ENCODE measurements at regions not wholly inside any gene's neighbourhood (a gene's known extent, or its start where the extent isn't known, plus 50 kb on each side); places are given as distances from the start of the nearest gene placed in this dataset.

GRCh38 chr15:58331913-58332675 lies 99.7 kb upstream of the LIPC start (continued):
- TF ChIP-seq PBX3 (CRISPR knock-in tag; IDR thresholded peaks at IDR 0.05; ENCODE audit: borderline replicate concordance), result no peak
- no peak for TF ChIP-seq ZIK1 (CRISPR knock-in tag; IDR thresholded peaks at IDR 0.05; ENCODE audit: borderline replicate concordance, low read depth)
- no peak for TF ChIP-seq CCAR2 (optimal IDR thresholded peaks at IDR 0.05; ENCODE audit: low read depth, low read length)
- TF ChIP-seq KMT2A (CRISPR knock-in tag; IDR thresholded peaks at IDR 0.05), result no peak
- TF ChIP-seq ZNF75D (CRISPR knock-in tag; IDR thresholded peaks at IDR 0.05; ENCODE audit: borderline replicate concordance), result no peak
- no peak for TF ChIP-seq ZNF800 (CRISPR knock-in tag; IDR thresholded peaks at IDR 0.05)
- no peak for TF ChIP-seq ZSCAN31 (CRISPR knock-in tag; IDR thresholded peaks at IDR 0.05; ENCODE audit: low read depth)
- TF ChIP-seq MYPOP (CRISPR knock-in tag; IDR thresholded peaks at IDR 0.05), result no peak
- TF ChIP-seq ZNF782 (CRISPR knock-in tag; IDR thresholded peaks at IDR 0.05; ENCODE audit: borderline replicate concordance), result no peak
- peak; percentile 98 for TF ChIP-seq TFE3 (CRISPR knock-in tag; IDR thresholded peaks at IDR 0.05)
- TF ChIP-seq NFIB (CRISPR knock-in tag; IDR thresholded peaks at IDR 0.05; ENCODE audit: borderline replicate concordance), result no peak
- TF ChIP-seq PHF8 (CRISPR knock-in tag; IDR thresholded peaks at IDR 0.05), result no peak
- no peak for TF ChIP-seq CSRNP2 (CRISPR knock-in tag; conservative IDR thresholded peaks at IDR 0.05; ENCODE audit: low read depth)
- no peak for TF ChIP-seq FOXJ3 (CRISPR knock-in tag; IDR thresholded peaks at IDR 0.05; ENCODE audit: borderline replicate concordance)
- TF ChIP-seq ZNF549 (CRISPR knock-in tag; IDR thresholded peaks at IDR 0.05), result no peak
- no peak for TF ChIP-seq GTF3A (CRISPR knock-in tag; conservative IDR thresholded peaks at IDR 0.05)
- TF ChIP-seq CREM (IDR thresholded peaks at IDR 0.05), result no peak; the same call in 1 of the 2 replicates
- TF ChIP-seq CREM (CRISPR knock-in tag; IDR thresholded peaks at IDR 0.05), result no peak
- no peak for TF ChIP-seq HHEX (CRISPR knock-in tag; IDR thresholded peaks at IDR 0.05)
- no peak for TF ChIP-seq ZNF550 (CRISPR knock-in tag; IDR thresholded peaks at IDR 0.05; ENCODE audit: borderline replicate concordance)
- TF ChIP-seq ZNF788 (CRISPR knock-in tag; IDR thresholded peaks at IDR 0.05; ENCODE audit: borderline replicate concordance), result peak; percentile 35; the same call in 1 of the 2 replicates
